MM.1S (cell line): ENCODE measurements at regions not wholly inside any gene's neighbourhood (a gene's known extent, or its start where the extent isn't known, plus 50 kb on each side); places are given as distances from the start of the nearest gene placed in this dataset.
"Not testable (repeated sequence)": the region's sequence is repeated elsewhere in the genome, so short reads cannot be mapped to it uniquely, and the experiment has no call there.

Experiments used
- DNase-seq: peaks from one replicate; pipeline ENCODE4 v3.0.0-alpha.2; 2015
- H2AFZ ChIP-seq: fragments of 300-600 bp; sonication (generic); 2 replicates; pipeline ENCODE4 v1.6.0; 2016; ENCODE audit warnings: antibody characterized with exemption, low read length
- H3F3A ChIP-seq: fragments of 300-600 bp; sonication (generic); 2 replicates; pipeline ENCODE4 v1.6.1; 2016; ENCODE audit warnings: mild to moderate bottlenecking, antibody characterized with exemption, low read length, moderate library complexity, mixed read lengths; ENCODE audit not compliant: insufficient read depth
- H3K27ac ChIP-seq: fragments of 300-600 bp; sonication (generic); 2 replicates; pipeline ENCODE4 v1.5.1; 2016; ENCODE audit warnings: mild to moderate bottlenecking, low read length
- H3K27me3 ChIP-seq: fragments of 300-600 bp; sonication (generic); replicated peaks from 2 replicates; pipeline ENCODE4 v1.6.0; 2016; ENCODE audit warnings: low read length; ENCODE audit not compliant: insufficient read depth
- H3K36me3 ChIP-seq: fragments of 300-600 bp; sonication (generic); replicated peaks from 2 replicates; pipeline ENCODE4 v1.6.1; 2016; ENCODE audit warnings: mild to moderate bottlenecking, low read length, mixed read lengths; ENCODE audit not compliant: insufficient read depth
- H3K4me1 ChIP-seq: fragments of 300-600 bp; sonication (generic); 2 replicates; pipeline ENCODE4 v1.6.1; 2016; ENCODE audit warnings: low read length, mixed read lengths
- H3K4me2 ChIP-seq: fragments of 300-600 bp; sonication (generic); 2 replicates; pipeline ENCODE4 v1.6.0; 2016; ENCODE audit warnings: low read depth, low read length
- H3K4me3 ChIP-seq: fragments of 300-600 bp; sonication (generic); 2 replicates; pipeline ENCODE4 v1.5.1; 2016; ENCODE audit warnings: low read length, mixed read lengths
- H3K79me2 ChIP-seq: fragments of 300-600 bp; sonication (generic); 2 replicates; pipeline ENCODE4 v1.6.1; 2016; ENCODE audit warnings: mixed run types, low read length, mixed read lengths
- H3K9ac ChIP-seq: fragments of 300-600 bp; sonication (generic); 2 replicates; pipeline ENCODE4 v1.6.1; 2016; ENCODE audit warnings: low read length, mixed read lengths
- H3K9me2 ChIP-seq: fragments of 300-600 bp; sonication (generic); replicated peaks from 2 replicates; pipeline ENCODE4 v1.6.1; 2016; ENCODE audit warnings: mild to moderate bottlenecking, low read length, mixed read lengths; ENCODE audit not compliant: insufficient read depth
- H3K9me3 ChIP-seq: fragments of 300-600 bp; sonication (generic); replicated peaks from 2 replicates; pipeline ENCODE4 v1.6.1; 2016; ENCODE audit warnings: mild to moderate bottlenecking, low read length, mixed read lengths; ENCODE audit not compliant: insufficient read depth
- H4K20me1 ChIP-seq: fragments of 300-600 bp; sonication (generic); 2 replicates; pipeline ENCODE4 v1.6.1; 2016; ENCODE audit warnings: mild to moderate bottlenecking, low read length, moderate library complexity, mixed read lengths; ENCODE audit not compliant: insufficient read depth
- CTCF ChIP-seq: fragments of 300-600 bp; sonication (generic); IDR thresholded peaks from 2 replicates; pipeline ENCODE4 v1.5.1; 2016; ENCODE audit warnings: antibody characterized with exemption, low read length, mixed read lengths
- EZH2 ChIP-seq: fragments of 300-600 bp; sonication (generic); optimal IDR thresholded peaks from 2 replicates; pipeline ENCODE3; 2017; ENCODE audit warnings: low read depth, mild to moderate bottlenecking, antibody characterized with exemption, low read length, mixed read lengths
- EZH2phosphoT487 ChIP-seq: fragments of 300-600 bp; sonication (generic); IDR thresholded peaks from 2 replicates; pipeline ENCODE4 v1.6.1; 2018; ENCODE audit warnings: antibody characterized with exemption, low read length

- Histone ChIP-seq H3K4me2 (no peak overlapping the region), H3K4me3 (no peak overlapping the region), H4K20me1 (no peaks in the 10 kb centered on the region), H3K36me3 (no peaks in the 10 kb centered on the region), H3K27ac (no peak overlapping the region), H3K9me2 (no peaks in the 10 kb centered on the region), H3K4me1 (no peaks in the 10 kb centered on the region), H3F3A (no peaks in the 10 kb centered on the region), H3K9ac (no peak overlapping the region), H2AFZ (no peak overlapping the region), H3K79me2 (no peaks in the 10 kb centered on the region), H3K9me3 (no peaks in the 10 kb centered on the region), H3K27me3 (no peaks in the 10 kb centered on the region)
- DNase-seq: no peak
- TF ChIP-seq CTCF (no peak), EZH2phosphoT487 (no peak), EZH2 (no peak)
These were observed 182.0 kb upstream of the C1orf87 start for GRCh38 chr1:60255565-60255964.

- no peaks in the 10 kb centered on the region for H3K79me2 ChIP-seq
- H3K9me3 ChIP-seq: no peaks in the 10 kb centered on the region
- no peak overlapping the region for H3K4me3 ChIP-seq
- H3K9ac ChIP-seq: no peak overlapping the region
- H3K36me3 ChIP-seq: no peaks in the 10 kb centered on the region
- H3K9me2 ChIP-seq: no peaks in the 10 kb centered on the region
- DNase-seq: no peak
- no peaks in the 10 kb centered on the region for H4K20me1 ChIP-seq
- no peaks in the 10 kb centered on the region for H3F3A ChIP-seq
- no peak overlapping the region for H3K4me2 ChIP-seq
- H2AFZ ChIP-seq: no peak overlapping the region
- H3K4me1 ChIP-seq: no peaks in the 10 kb centered on the region
- no peaks in the 10 kb centered on the region for H3K27me3 ChIP-seq
- H3K27ac ChIP-seq: no peak overlapping the region
- no peak for TF ChIP-seq CTCF
- no peak for TF ChIP-seq EZH2phosphoT487
- no peak for TF ChIP-seq EZH2
These were observed 177.9 kb upstream of the C1orf87 start for GRCh38 chr1:60251426-60251825.

GRCh38 chr1:60247467-60247866 is 173.9 kb upstream of the C1orf87 start:
- H3K9ac ChIP-seq, H3K27me3 ChIP-seq, H3F3A ChIP-seq, H2AFZ ChIP-seq, H3K9me3 ChIP-seq, H3K9me2 ChIP-seq, H3K4me3 ChIP-seq, H4K20me1 ChIP-seq, H3K4me2 ChIP-seq, H3K36me3 ChIP-seq, H3K27ac ChIP-seq, DNase-seq, H3K79me2 ChIP-seq, H3K4me1 ChIP-seq: not testable (repeated sequence)

GRCh38 chr1:60245324-60245723 is 171.8 kb upstream of the C1orf87 start:
- H3K9ac ChIP-seq: no peak overlapping the region
- H3K79me2 ChIP-seq: no peaks in the 10 kb centered on the region
- TF ChIP-seq EZH2 (no peak), CTCF (no peak), EZH2phosphoT487 (no peak)
- H3F3A ChIP-seq: no peaks in the 10 kb centered on the region
- no peaks in the 10 kb centered on the region for H4K20me1 ChIP-seq
- H3K9me3 ChIP-seq: no peaks in the 10 kb centered on the region
- no peaks in the 10 kb centered on the region for H3K27me3 ChIP-seq
- DNase-seq: no peak
- no peak overlapping the region for H3K27ac ChIP-seq
- H3K4me1 ChIP-seq: no peaks in the 10 kb centered on the region
- H3K4me2 ChIP-seq: no peak overlapping the region
- H3K4me3 ChIP-seq: no peak overlapping the region
- no peak overlapping the region for H2AFZ ChIP-seq
- H3K36me3 ChIP-seq: no peaks in the 10 kb centered on the region
- no peaks in the 10 kb centered on the region for H3K9me2 ChIP-seq
